H9 (cell line): ENCODE measurements at regions not wholly inside any gene's neighbourhood (a gene's known extent, or its start where the extent isn't known, plus 50 kb on each side); places are given as distances from the start of the nearest gene placed in this dataset.

ENCODE experiments used
- DNase-seq: peaks from one replicate; pipeline ENCODE4 v3.0.0-alpha.2; 2017
- H2AFZ ChIP-seq: one replicate; pipeline ENCODE4 v1.6.1; 2013; ENCODE audit warnings: mild to moderate bottlenecking, low read length, control low read depth, moderate library complexity
- H2AK5ac ChIP-seq: 2 replicates; pipeline ENCODE4 v1.6.1; 2013; ENCODE audit warnings: low read length, control low read depth, mixed read lengths; ENCODE audit not compliant: insufficient read length
- H2BK120ac ChIP-seq: one replicate; pipeline ENCODE4 v1.6.1; 2013; ENCODE audit warnings: low read depth, mild to moderate bottlenecking, low read length, control low read depth, inconsistent platforms; ENCODE audit not compliant: poor library complexity, severe bottlenecking
- H2BK12ac ChIP-seq: 2 replicates; pipeline ENCODE4 v1.6.1; 2013; ENCODE audit warnings: low read length, control low read depth, mixed read lengths, low read depth; ENCODE audit not compliant: insufficient read length
- H2BK15ac ChIP-seq: 2 replicates; pipeline ENCODE4 v1.6.1; 2013; ENCODE audit warnings: low read depth, low read length, control low read depth
- H2BK20ac ChIP-seq: one replicate; pipeline ENCODE4 v1.6.1; 2013; ENCODE audit warnings: low read depth, mild to moderate bottlenecking, low read length, control low read depth, inconsistent platforms; ENCODE audit not compliant: poor library complexity, severe bottlenecking
- H2BK5ac ChIP-seq: 2 replicates; pipeline ENCODE4 v1.6.1; 2013; ENCODE audit warnings: low read length, control low read depth, mixed read lengths; ENCODE audit not compliant: insufficient read length
- H3K14ac ChIP-seq: 2 replicates; pipeline ENCODE4 v1.6.1; 2013; ENCODE audit warnings: low read length, control low read depth; ENCODE audit not compliant: insufficient read depth
- H3K18ac ChIP-seq: 2 replicates; pipeline ENCODE4 v1.6.1; 2013; ENCODE audit warnings: low read depth, mild to moderate bottlenecking, mixed read lengths, low read length, control low read depth; ENCODE audit not compliant: insufficient read length
- H3K23ac ChIP-seq: 2 replicates; pipeline ENCODE4 v1.6.1; 2013; ENCODE audit warnings: low read length, control low read depth, mixed read lengths, low read depth; ENCODE audit not compliant: insufficient read length
- H3K23me2 ChIP-seq: 2 replicates; pipeline ENCODE4 v1.6.1; 2013; ENCODE audit warnings: low read depth, mild to moderate bottlenecking, mixed read lengths, low read length, control low read depth; ENCODE audit not compliant: insufficient read length, poor library complexity, severe bottlenecking
- H3K27ac ChIP-seq: 2 replicates; pipeline ENCODE4 v1.5.1; 2013; ENCODE audit warnings: low read length, control low read depth, mixed read lengths, low read depth; ENCODE audit not compliant: insufficient read length
- H3K27me3 ChIP-seq: 2 replicates; pipeline ENCODE4 v1.6.1; 2013; ENCODE audit warnings: low read length, control low read depth, inconsistent platforms; ENCODE audit not compliant: insufficient read depth
- H3K4ac ChIP-seq: 2 replicates; pipeline ENCODE4 v1.6.1; 2013; ENCODE audit warnings: low read depth, mild to moderate bottlenecking, control low read depth, inconsistent platforms, low read length, moderate library complexity
- H3K4me1 ChIP-seq: 2 replicates; pipeline ENCODE4 v1.6.1; 2013; ENCODE audit warnings: low read length, control low read depth, inconsistent platforms; ENCODE audit not compliant: insufficient read depth
- H3K4me2 ChIP-seq: 2 replicates; pipeline ENCODE4 v1.6.1; 2013; ENCODE audit warnings: low read length, control low read depth, mixed read lengths; ENCODE audit not compliant: insufficient read length, insufficient read depth
- H3K56ac ChIP-seq: 2 replicates; pipeline ENCODE4 v1.6.1; 2013; ENCODE audit warnings: low read depth, mild to moderate bottlenecking, mixed read lengths, low read length, control low read depth; ENCODE audit not compliant: insufficient read length
- H3K79me1 ChIP-seq: 2 replicates; pipeline ENCODE4 v1.6.1; 2013; ENCODE audit warnings: low read depth, mild to moderate bottlenecking, moderate library complexity, low read length, control low read depth, inconsistent platforms; ENCODE audit not compliant: insufficient read depth, poor library complexity, severe bottlenecking
- H3K79me2 ChIP-seq: 2 replicates; pipeline ENCODE4 v1.6.1; 2013; ENCODE audit warnings: low read length, control low read depth, inconsistent platforms; ENCODE audit not compliant: insufficient read depth
- H3K9ac ChIP-seq: 2 replicates; pipeline ENCODE4 v1.6.1; 2013; ENCODE audit warnings: low read length, control low read depth, mixed read lengths; ENCODE audit not compliant: insufficient read length; ENCODE audit errors: extremely low read depth
- H3K9me3 ChIP-seq: one replicate; pipeline ENCODE4 v1.6.1; 2013; ENCODE audit warnings: low read depth, low read length, inconsistent platforms; ENCODE audit not compliant: control insufficient read depth
- H3T11ph ChIP-seq: one replicate; pipeline ENCODE4 v1.6.1; 2013; ENCODE audit warnings: mild to moderate bottlenecking, low read length, control low read depth, inconsistent platforms
- H4K20me1 ChIP-seq: one replicate; pipeline ENCODE4 v1.6.1; 2013; ENCODE audit not compliant: control insufficient read depth, insufficient read length, insufficient read depth
- H4K5ac ChIP-seq: 2 replicates; pipeline ENCODE4 v1.6.1; 2013; ENCODE audit warnings: low read depth, mild to moderate bottlenecking, mixed read lengths, low read length, control low read depth; ENCODE audit not compliant: insufficient read length
- H4K8ac ChIP-seq: replicated peaks from 2 replicates; pipeline ENCODE4 v1.6.1; 2013; ENCODE audit warnings: low read length, control low read depth, mixed read lengths, low read depth; ENCODE audit not compliant: insufficient read length
- H4K91ac ChIP-seq: 2 replicates; pipeline ENCODE4 v1.6.1; 2013; ENCODE audit warnings: low read depth, mild to moderate bottlenecking, moderate library complexity, mixed read lengths, low read length, control low read depth; ENCODE audit not compliant: insufficient read length
- H3K27ac Mint-ChIP-seq, 3 experiments: 2 replicates in 2 of 3; 3 replicates in 1 of 3; pipeline ENCODE4 v1.8.0; 2020 to 2021; ENCODE audit warnings: mixed read lengths in 3 of 3, mild to moderate bottlenecking in 1 of 3, moderate library complexity in 1 of 3
- H3K27me3 Mint-ChIP-seq: 2 replicates; pipeline ENCODE4 v1.8.0; 2021; ENCODE audit warnings: low read depth, mild to moderate bottlenecking, moderate library complexity, mixed read lengths
- H3K36me3 Mint-ChIP-seq, 3 experiments: 2 replicates in 2 of 3; 3 replicates in 1 of 3; pipeline ENCODE4 v1.8.0; 2020 to 2021; ENCODE audit warnings: low read depth in 3 of 3, mixed read lengths in 3 of 3; ENCODE audit not compliant: insufficient read depth in 1 of 3
- H3K4me1 Mint-ChIP-seq, 2 experiments: 2 replicates each; pipeline ENCODE4 v1.8.0; 2020; ENCODE audit warnings: mixed read lengths in 2 of 2
- H3K4me3 Mint-ChIP-seq, 2 experiments: 2 replicates in 1 of 2; 3 replicates in 1 of 2; pipeline ENCODE4 v1.8.0; 2020 to 2021; ENCODE audit warnings: mild to moderate bottlenecking in 2 of 2, mixed read lengths in 2 of 2, moderate library complexity in 1 of 2
- H3K9me3 Mint-ChIP-seq, 2 experiments: 2 replicates in 1 of 2; 3 replicates in 1 of 2; pipeline ENCODE4 v1.8.0; 2020; ENCODE audit warnings: mild to moderate bottlenecking in 2 of 2, mixed read lengths in 2 of 2, moderate library complexity in 1 of 2
- WGBS: extraction: QIAGEN DNeasy Blood & Tissue Kit; methylation state at CpG from one replicate; pipeline ENCODE4 v1.1.7; 2013; ENCODE audit warnings: missing lambda C conversion rate, low lambda C conversion rate, mixed read lengths; ENCODE audit not compliant: insufficient read length; ENCODE audit errors: extremely low coverage; 5-methylcytosine and 5-hydroxymethylcytosine counted together
- TF ChIP-seq, protein P1 (sequence below): fragments of 200-600 bp; sonication (generic); conservative IDR thresholded peaks from 3 replicates; pipeline ENCODE4 v1.8.0; 2021; ENCODE audit warnings: antibody characterized with exemption, mild to moderate bottlenecking

DNA sequence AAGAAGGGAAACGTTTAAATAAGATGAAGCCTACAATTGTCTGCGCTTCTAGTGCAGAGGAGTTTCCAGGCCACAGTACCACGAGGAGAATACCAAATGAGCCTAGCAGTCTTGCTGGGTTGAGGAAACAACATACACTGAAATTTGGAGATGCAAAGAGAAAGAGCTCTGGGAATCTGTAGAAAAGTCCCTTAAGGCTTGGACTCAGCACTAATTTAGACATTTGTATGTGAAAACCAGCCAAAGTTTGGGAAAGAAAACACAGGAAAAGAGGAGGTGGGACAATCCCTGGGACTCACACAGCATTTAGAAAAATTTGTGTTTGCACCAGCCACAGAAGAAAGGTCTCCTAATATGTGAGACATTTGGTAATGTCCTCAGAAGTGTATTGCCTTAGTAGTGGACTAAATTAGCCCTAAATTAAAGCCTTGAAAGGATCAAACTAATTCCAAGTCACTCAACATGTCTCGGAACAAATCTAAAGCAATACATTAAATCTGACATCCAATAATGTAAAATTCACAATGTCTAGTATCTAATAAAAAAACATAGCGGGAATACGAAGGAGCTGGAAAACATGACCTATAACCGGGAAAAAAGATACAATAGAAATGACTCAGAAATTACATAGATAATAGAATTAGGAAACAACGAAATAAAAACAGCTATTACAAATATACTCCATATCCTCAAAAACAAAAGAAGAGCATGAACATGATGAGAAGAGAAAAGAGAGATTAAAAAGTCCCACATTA, 187.1 kb upstream of the NAMPT start:
- Mint-ChIP-seq H3K9me3 (peaks cover 8 to 19% of the 10 kb centered on the region in 2 experiments; a peak in 4 of 5 replicates), H3K27me3 (no peaks in the 10 kb centered on the region), H3K36me3 (peaks cover 0 to 5% (median 2%) of the 10 kb centered on the region in 3 experiments; a peak in 5 of 7 replicates), H3K4me3 (no peak overlapping the region), H3K4me1 (peaks cover 18% of the 10 kb centered on the region in 2 experiments), H3K27ac (no peak overlapping the region)
- Histone ChIP-seq H3K23me2 (no peaks in the 10 kb centered on the region), H2BK15ac (no peak overlapping the region), H3K4me1 (no peaks in the 10 kb centered on the region), H3K14ac (no peak overlapping the region), H3K27me3 (no peaks in the 10 kb centered on the region), H3K9ac (no peak overlapping the region), H2BK120ac (no peak overlapping the region), H2AK5ac (no peak overlapping the region), H3K23ac (no peak overlapping the region), H4K91ac (no peak overlapping the region), H2BK12ac (no peak overlapping the region), H3K9me3 (no peaks in the 10 kb centered on the region), H4K20me1 (no peaks in the 10 kb centered on the region), H3K27ac (no peak overlapping the region), H3K18ac (no peak overlapping the region), H3T11ph (no peak overlapping the region), H3K4me2 (no peak overlapping the region), H3K79me2 (no peaks in the 10 kb centered on the region), H4K5ac (no peak overlapping the region), H3K4ac (no peak overlapping the region), H2AFZ (no peak overlapping the region), H3K79me1 (no peaks in the 10 kb centered on the region), H2BK20ac (no peak overlapping the region), H4K8ac (no peak overlapping the region), H2BK5ac (no peak overlapping the region), H3K56ac (no peak overlapping the region)
- TF ChIP-seq, protein P1, sequence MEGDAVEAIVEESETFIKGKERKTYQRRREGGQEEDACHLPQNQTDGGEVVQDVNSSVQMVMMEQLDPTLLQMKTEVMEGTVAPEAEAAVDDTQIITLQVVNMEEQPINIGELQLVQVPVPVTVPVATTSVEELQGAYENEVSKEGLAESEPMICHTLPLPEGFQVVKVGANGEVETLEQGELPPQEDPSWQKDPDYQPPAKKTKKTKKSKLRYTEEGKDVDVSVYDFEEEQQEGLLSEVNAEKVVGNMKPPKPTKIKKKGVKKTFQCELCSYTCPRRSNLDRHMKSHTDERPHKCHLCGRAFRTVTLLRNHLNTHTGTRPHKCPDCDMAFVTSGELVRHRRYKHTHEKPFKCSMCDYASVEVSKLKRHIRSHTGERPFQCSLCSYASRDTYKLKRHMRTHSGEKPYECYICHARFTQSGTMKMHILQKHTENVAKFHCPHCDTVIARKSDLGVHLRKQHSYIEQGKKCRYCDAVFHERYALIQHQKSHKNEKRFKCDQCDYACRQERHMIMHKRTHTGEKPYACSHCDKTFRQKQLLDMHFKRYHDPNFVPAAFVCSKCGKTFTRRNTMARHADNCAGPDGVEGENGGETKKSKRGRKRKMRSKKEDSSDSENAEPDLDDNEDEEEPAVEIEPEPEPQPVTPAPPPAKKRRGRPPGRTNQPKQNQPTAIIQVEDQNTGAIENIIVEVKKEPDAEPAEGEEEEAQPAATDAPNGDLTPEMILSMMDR = no peak
- WGBS = no CpG with 5 or more reads among the region's 8 CpGs
- no peak for DNase-seq
